ENCODE measurements at regions not wholly inside any gene's neighbourhood (a gene's known extent, or its start where the extent isn't known, plus 50 kb on each side); places are given as distances from the start of the nearest gene placed in this dataset.

- TF ChIP-seq CTCF (IDR thresholded peaks at IDR 0.05; ENCODE audit: borderline replicate concordance, insufficient read depth, low read depth, low read length), result no peak
- no peak overlapping the region for H3K4me3 ChIP-seq (ENCODE audit: low read depth, low read length)
Observed at GRCh38 chr14:66375046-66375964, 110.9 kb upstream of the CCDC196 start.

- no peak for TF ChIP-seq CTCF (IDR thresholded peaks at IDR 0.05; ENCODE audit: borderline replicate concordance, insufficient read depth, low read depth, low read length)
- H3K4me3 ChIP-seq (ENCODE audit: low read depth, low read length), result no peak overlapping the region
Observed at GRCh38 chr14:66377574-66377973, 108.6 kb upstream of the CCDC196 start.

- no peak overlapping the region for H3K4me3 ChIP-seq (ENCODE audit: low read depth, low read length)
- TF ChIP-seq CTCF (IDR thresholded peaks at IDR 0.05; ENCODE audit: borderline replicate concordance, insufficient read depth, low read depth, low read length), result no peak
Observed at GRCh38 chr14:66378712-66379505, 107.3 kb upstream of the CCDC196 start.

- no peak overlapping the region for H3K4me3 ChIP-seq (ENCODE audit: low read depth, low read length)
- no peak for TF ChIP-seq CTCF (IDR thresholded peaks at IDR 0.05; ENCODE audit: borderline replicate concordance, insufficient read depth, low read depth, low read length)
Observed at GRCh38 chr14:66380143-66380542, 106.0 kb upstream of the CCDC196 start.

GRCh38 chr14:66381755-66382154 is 104.4 kb upstream of the CCDC196 start:
- H3K4me3 ChIP-seq (ENCODE audit: low read depth, low read length), result no peak overlapping the region
- TF ChIP-seq CTCF (IDR thresholded peaks at IDR 0.05; ENCODE audit: borderline replicate concordance, insufficient read depth, low read depth, low read length), result no peak

- no peak for TF ChIP-seq CTCF (IDR thresholded peaks at IDR 0.05; ENCODE audit: borderline replicate concordance, insufficient read depth, low read depth, low read length)
- no peak overlapping the region for H3K4me3 ChIP-seq (ENCODE audit: low read depth, low read length)
Observed at GRCh38 chr14:66383257-66383656, 102.9 kb upstream of the CCDC196 start.

All from GM12875 (cell line).